GM10248 (cell line): ENCODE measurements at regions not wholly inside any gene's neighbourhood (a gene's known extent, or its start where the extent isn't known, plus 50 kb on each side); places are given as distances from the start of the nearest gene placed in this dataset.

ENCODE experiments used
- CTCF ChIA-PET: fragments of 300-600 bp; sonication (Branson Sonifier 250); formaldehyde crosslinking; extraction: SDS; loops from one replicate; lab custom pipeline; 2021; ENCODE audit warnings: antibody characterized with exemption; lab: Yijun Ruan, JAX
- POLR2A ChIA-PET: fragments of 350-650 bp; sonication (Branson Sonifier 250); formaldehyde crosslinking; extraction: SDS; loops from one replicate; lab custom pipeline; 2020; ENCODE audit warnings: antibody characterized with exemption; lab: Yijun Ruan, JAX
- DNase-seq: peaks from one replicate; pipeline ENCODE4 v3.0.0; 2012; ENCODE audit errors: extremely low spot score
- CTCF ChIP-seq: IDR thresholded peaks from 2 replicates; pipeline ENCODE4 v1.5.1; 2012; ENCODE audit warnings: mild to moderate bottlenecking, low read depth; ENCODE audit errors: extremely low read depth, missing control alignments, control extremely low read depth

GRCh38 chrX:39616098-39616729, 481.5 kb downstream of the BCOR start:
- CTCF ChIA-PET, result no interaction called here
- POLR2A ChIA-PET, result no interaction called here
- peak; percentile 32 for DNase-seq
- TF ChIP-seq CTCF, result no peak

- ChIA-PET POLR2A (no interaction called here), CTCF (no interaction called here)
- no peak for TF ChIP-seq CTCF
- no peak for DNase-seq
Measured at GRCh38 chrX:39616731-39617130, 481.0 kb downstream of the BCOR start.

- ChIA-PET POLR2A (no interaction called here), CTCF (no interaction called here)
- no peak for TF ChIP-seq CTCF
- no peak for DNase-seq
Measured at GRCh38 chrX:39618178-39618577, 479.6 kb downstream of the BCOR start.

- POLR2A ChIA-PET, result no interaction called here
- TF ChIP-seq CTCF, result no peak
- no peak for DNase-seq
- CTCF ChIA-PET, result no interaction called here
Measured at GRCh38 chrX:39619182-39620009, 478.4 kb downstream of the BCOR start.

- TF ChIP-seq CTCF, result no peak
- ChIA-PET POLR2A (no interaction called here), CTCF (no interaction called here)
- DNase-seq, result no peak
Measured at GRCh38 chrX:39624166-39624565, 473.6 kb downstream of the BCOR start.

- TF ChIP-seq CTCF, result no peak
- ChIA-PET CTCF (no interaction called here), POLR2A (no interaction called here)
- DNase-seq, result no peak
Measured at GRCh38 chrX:39625810-39626209, 471.9 kb downstream of the BCOR start.
